ENCODE measurements at regions not wholly inside any gene's neighbourhood (a gene's known extent, or its start where the extent isn't known, plus 50 kb on each side); places are given as distances from the start of the nearest gene placed in this dataset.

DNA sequence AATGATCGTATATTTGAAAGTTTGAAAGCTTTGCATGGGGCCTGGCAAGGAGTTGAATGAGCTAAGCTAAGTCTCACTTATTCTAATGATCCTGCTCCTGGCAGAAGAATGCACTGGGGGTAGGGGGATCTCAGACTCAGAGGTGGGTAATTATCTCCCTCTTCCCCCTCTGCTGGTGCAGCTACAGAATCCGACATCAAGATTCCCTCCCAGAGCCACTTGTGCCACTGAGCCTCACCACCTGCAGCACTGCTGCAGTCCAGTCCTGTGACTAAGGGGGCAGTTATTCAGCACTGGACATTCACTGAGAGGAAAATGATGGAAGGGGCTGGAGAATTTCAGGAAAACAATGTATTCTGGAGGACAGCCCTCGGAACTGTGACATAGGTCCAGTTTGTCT, 205.8 kb downstream of the DEPDC1B start:
- TF ChIP-seq, protein P1, sequence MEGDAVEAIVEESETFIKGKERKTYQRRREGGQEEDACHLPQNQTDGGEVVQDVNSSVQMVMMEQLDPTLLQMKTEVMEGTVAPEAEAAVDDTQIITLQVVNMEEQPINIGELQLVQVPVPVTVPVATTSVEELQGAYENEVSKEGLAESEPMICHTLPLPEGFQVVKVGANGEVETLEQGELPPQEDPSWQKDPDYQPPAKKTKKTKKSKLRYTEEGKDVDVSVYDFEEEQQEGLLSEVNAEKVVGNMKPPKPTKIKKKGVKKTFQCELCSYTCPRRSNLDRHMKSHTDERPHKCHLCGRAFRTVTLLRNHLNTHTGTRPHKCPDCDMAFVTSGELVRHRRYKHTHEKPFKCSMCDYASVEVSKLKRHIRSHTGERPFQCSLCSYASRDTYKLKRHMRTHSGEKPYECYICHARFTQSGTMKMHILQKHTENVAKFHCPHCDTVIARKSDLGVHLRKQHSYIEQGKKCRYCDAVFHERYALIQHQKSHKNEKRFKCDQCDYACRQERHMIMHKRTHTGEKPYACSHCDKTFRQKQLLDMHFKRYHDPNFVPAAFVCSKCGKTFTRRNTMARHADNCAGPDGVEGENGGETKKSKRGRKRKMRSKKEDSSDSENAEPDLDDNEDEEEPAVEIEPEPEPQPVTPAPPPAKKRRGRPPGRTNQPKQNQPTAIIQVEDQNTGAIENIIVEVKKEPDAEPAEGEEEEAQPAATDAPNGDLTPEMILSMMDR (conservative IDR thresholded peaks at IDR 0.05 in 1 of 2, IDR thresholded peaks at IDR 0.05 in 1 of 2; ENCODE audit: low read depth in 1 of 2, low read length in 2 of 2), result no peak
- TF ChIP-seq EZH2 (IDR thresholded peaks at IDR 0.05; ENCODE audit: low read length, missing control alignments), result no peak
